SK-N-SH (cell line): ENCODE measurements at regions not wholly inside any gene's neighbourhood (a gene's known extent, or its start where the extent isn't known, plus 50 kb on each side); places are given as distances from the start of the nearest gene placed in this dataset.

Experiments used
- CTCF ChIA-PET: fragments of 300-600, 350-600 bp; formaldehyde crosslinking; extraction: SDS; loops from one replicate; lab custom pipeline; 2021; lab: Yijun Ruan, JAX
- POLR2A ChIA-PET: fragments of 350-600 bp; sonication (Branson Sonifier 250); formaldehyde crosslinking; extraction: SDS; loops from one replicate; lab custom pipeline; 2020; ENCODE audit warnings: antibody characterized with exemption, inconsistent platforms; lab: Yijun Ruan, JAX
- DNase-seq: peaks from one replicate; pipeline ENCODE4 v3.0.0; 2012
- H2AFZ ChIP-seq: fragments of 200-600 bp; sonication (generic); 2 replicates; pipeline ENCODE4 v1.8.1; 2016; ENCODE audit warnings: antibody characterized with exemption, mild to moderate bottlenecking, low read depth
- H3F3A ChIP-seq: fragments of 200-600 bp; sonication (generic); replicated peaks from 2 replicates; pipeline ENCODE3; 2016; ENCODE audit warnings: antibody characterized with exemption, mild to moderate bottlenecking; ENCODE audit not compliant: insufficient read depth
- H3K27ac ChIP-seq, 2 experiments: fragments of 200-500 bp in 1 of 2; fragments of 200-600 bp in 1 of 2; sonication (Bioruptor generic) in 1 of 2; sonication (generic), shearing (Covaris generic) in 1 of 2; 2 replicates each; pipeline versions ENCODE4 v1.5.1 to v1.6.1; 2014 to 2016; ENCODE audit warnings: low read depth in 2 of 2, inconsistent platforms in 1 of 2, low read length in 1 of 2, mild to moderate bottlenecking in 1 of 2, mixed read lengths in 1 of 2
- H3K27me3 ChIP-seq: fragments of 200-600 bp; sonication (generic), shearing (Covaris generic); 2 replicates; pipeline ENCODE4 v1.6.1; 2016; ENCODE audit warnings: mixed run types; ENCODE audit not compliant: insufficient read depth
- H3K36me3 ChIP-seq, 2 experiments: fragments of 200-500 bp in 1 of 2; fragments of 200-600 bp in 1 of 2; sonication (Bioruptor generic) in 1 of 2; sonication (generic) in 1 of 2; replicated peaks in 1 of 2; 2 replicates each; pipeline versions ENCODE3 to v1.5.1; 2014 to 2016; ENCODE audit warnings: low read length in 1 of 2, mild to moderate bottlenecking in 1 of 2; ENCODE audit not compliant: insufficient read depth in 2 of 2, control insufficient read depth in 1 of 2
- H3K4me1 ChIP-seq, 2 experiments: fragments of 200-500 bp in 1 of 2; fragments of 200-600 bp in 1 of 2; sonication (Bioruptor generic) in 1 of 2; sonication (generic), shearing (Covaris generic) in 1 of 2; 2 replicates each; pipeline versions ENCODE4 v1.5.1 to v1.6.1; 2014 to 2016; ENCODE audit warnings: low read depth in 1 of 2, low read length in 1 of 2, mixed run types in 1 of 2; ENCODE audit not compliant: insufficient read depth in 2 of 2, control insufficient read depth in 1 of 2
- H3K4me2 ChIP-seq: fragments of 200-600 bp; sonication (generic), shearing (Covaris generic); 2 replicates; pipeline ENCODE4 v1.6.1; 2017; ENCODE audit warnings: mixed run types
- H3K4me3 ChIP-seq, 2 experiments: fragments of 200-500 bp in 1 of 2; fragments of 200-600 bp in 1 of 2; sonication (Bioruptor generic) in 1 of 2; sonication (generic), shearing (Covaris generic) in 1 of 2; 2 replicates each; pipeline versions ENCODE4 v1.5.1 to v1.8.1; 2014 to 2016; ENCODE audit warnings: low read depth in 2 of 2, inconsistent platforms in 1 of 2, low read length in 1 of 2, mild to moderate bottlenecking in 1 of 2, mixed read lengths in 1 of 2, moderate library complexity in 1 of 2
- H3K79me2 ChIP-seq: fragments of 200-600 bp; sonication (generic); 2 replicates; pipeline ENCODE4 v1.8.1; 2017; ENCODE audit warnings: mild to moderate bottlenecking; ENCODE audit not compliant: insufficient read depth
- H3K9ac ChIP-seq: fragments of 200-600 bp; sonication (generic); 2 replicates; pipeline ENCODE4 v1.6.1; 2017; ENCODE audit warnings: mixed run types
- H3K9me2 ChIP-seq: fragments of 200-600 bp; sonication (generic); 2 replicates; pipeline ENCODE4 v1.6.1; 2017; ENCODE audit warnings: mixed run types
- H3K9me3 ChIP-seq: fragments of 200-600 bp; sonication (generic); 2 replicates; pipeline ENCODE4 v1.6.1; 2017; ENCODE audit warnings: mixed run types, mild to moderate bottlenecking, moderate library complexity
- H4K20me1 ChIP-seq: fragments of 200-600 bp; sonication (generic); 2 replicates; pipeline ENCODE4 v1.6.1; 2017; ENCODE audit warnings: mild to moderate bottlenecking, mixed run types; ENCODE audit not compliant: insufficient read depth
- CHD2 ChIP-seq: fragments of 150-350 bp; IDR thresholded peaks from 2 replicates; pipeline ENCODE4 v1.6.1; 2018; ENCODE audit warnings: low read length; ENCODE audit not compliant: partially characterized antibody
- ELF1 ChIP-seq: IDR thresholded peaks from 2 replicates; pipeline ENCODE4 v1.4.0; 2012
- EP300 ChIP-seq, 2 experiments: IDR thresholded peaks; 2 replicates each; pipeline versions ENCODE4 v1.4.0 to v1.6.1; 2012; ENCODE audit warnings: borderline replicate concordance in 1 of 2, low read depth in 1 of 2, low read length in 1 of 2
- FOXJ3 ChIP-seq: sonication (generic); formaldehyde crosslinking; IDR thresholded peaks from 2 replicates; pipeline ENCODE4 v1.5.1; 2020; ENCODE audit warnings: mild to moderate bottlenecking, missing genetic modification reagents
- FOXM1 ChIP-seq: IDR thresholded peaks from 2 replicates; pipeline ENCODE4 v1.4.0; 2012; ENCODE audit warnings: low read depth, mild to moderate bottlenecking
- GATA2 ChIP-seq: sonication (generic); formaldehyde crosslinking; IDR thresholded peaks from 2 replicates; pipeline ENCODE4 v1.5.0; 2020; ENCODE audit warnings: mild to moderate bottlenecking, missing genetic modification reagents
- IRF3 ChIP-seq: fragments of 150-350 bp; IDR thresholded peaks from 2 replicates; pipeline ENCODE4 v1.6.1; 2016; ENCODE audit warnings: mild to moderate bottlenecking, low read depth, low read length
- JUND ChIP-seq: IDR thresholded peaks from 2 replicates; pipeline ENCODE4 v1.4.0; 2012
- MAX ChIP-seq: IDR thresholded peaks from 2 replicates; pipeline ENCODE4 v1.4.0; 2012; ENCODE audit warnings: low read depth
- MEF2A ChIP-seq: IDR thresholded peaks from 2 replicates; pipeline ENCODE4 v1.4.0; 2012; ENCODE audit warnings: low read depth, borderline replicate concordance
- NFIC ChIP-seq: IDR thresholded peaks from 2 replicates; pipeline ENCODE4 v1.4.0; 2012; ENCODE audit warnings: borderline replicate concordance
- NRF1 ChIP-seq: IDR thresholded peaks from 2 replicates; pipeline ENCODE4 v1.6.1; 2012; ENCODE audit warnings: low read depth, mild to moderate bottlenecking, low read length
- POLR2AphosphoS5 ChIP-seq: IDR thresholded peaks from 2 replicates; pipeline ENCODE4 v1.6.1; 2012; ENCODE audit warnings: low read depth, low read length
- RXRA ChIP-seq: IDR thresholded peaks from 2 replicates; pipeline ENCODE4 v1.4.0; 2012; ENCODE audit warnings: low read depth, mild to moderate bottlenecking, borderline replicate concordance
- SMC3 ChIP-seq: IDR thresholded peaks from 2 replicates; pipeline ENCODE4 v1.6.1; 2012; ENCODE audit warnings: low read depth, low read length, improper control_type of control experiment
- TAF1 ChIP-seq: IDR thresholded peaks from 2 replicates; pipeline ENCODE4 v1.6.1; 2012; ENCODE audit warnings: low read depth, mild to moderate bottlenecking, low read length, moderate library complexity, borderline replicate concordance
- TEAD4 ChIP-seq: IDR thresholded peaks from 2 replicates; pipeline ENCODE4 v1.4.0; 2012; ENCODE audit warnings: mild to moderate bottlenecking, borderline replicate concordance; ENCODE audit not compliant: insufficient read depth
- USF2 ChIP-seq: fragments of 150-350 bp; IDR thresholded peaks from 2 replicates; pipeline ENCODE4 v1.6.1; 2017; ENCODE audit warnings: antibody characterized with exemption, low read length, low read depth, borderline replicate concordance
- ZBTB33 ChIP-seq: IDR thresholded peaks from 2 replicates; pipeline ENCODE4 v1.4.0; 2012; ENCODE audit warnings: low read depth, borderline replicate concordance
- WGBS: methylation state at CpG from one replicate; pipeline ENCODE4 v1.1.6; 2017; ENCODE audit warnings: low lambda C conversion rate; 5-methylcytosine and 5-hydroxymethylcytosine counted together

- Histone ChIP-seq H3K4me2 (no peak overlapping the region), H3K36me3 (no peaks in the 10 kb centered on the region), H3K9ac (no peak overlapping the region), H3K4me1 (no peaks in the 10 kb centered on the region), H3K27ac (no peak overlapping the region), H2AFZ (no peak overlapping the region), H3K27me3 (no peaks in the 10 kb centered on the region), H3K9me3 (no peaks in the 10 kb centered on the region; the same call in 1 of the 2 replicates), H3K79me2 (no peaks in the 10 kb centered on the region), H3K4me3 (no peak overlapping the region), H3F3A (no peaks in the 10 kb centered on the region), H4K20me1 (no peaks in the 10 kb centered on the region), H3K9me2 (no peaks in the 10 kb centered on the region)
- POLR2A ChIA-PET, result no interaction called here
- 6% methylated on average over 4 of the region's 4 CpGs for WGBS
- TF ChIP-seq POLR2AphosphoS5 (no peak), IRF3 (no peak), NRF1 (no peak), ELF1 (no peak), MEF2A (no peak), EP300 (IDR thresholded peaks at IDR 0.05; ENCODE audit: borderline replicate concordance in 1 of 2, low read depth in 1 of 2, low read length in 1 of 2) (no peak), SMC3 (no peak), TEAD4 (no peak), TAF1 (no peak), JUND (no peak), FOXJ3 (CRISPR knock-in tag) (no peak), USF2 (no peak), RXRA (no peak), CHD2 (no peak), NFIC (no peak), FOXM1 (no peak), MAX (no peak), ZBTB33 (no peak), GATA2 (CRISPR knock-in tag) (no peak)
- DNase-seq, result no peak
- CTCF ChIA-PET, result no interaction called here
Measured at GRCh38 chr4:71866212-71866885, 82.5 kb upstream of the GC start.
